ENCODE measurements at regions not wholly inside any gene's neighbourhood (a gene's known extent, or its start where the extent isn't known, plus 50 kb on each side); places are given as distances from the start of the nearest gene placed in this dataset.

- no peak for ATAC-seq
Measured at GRCh38 chr7:31398815-31399214, 58.3 kb upstream of the NEUROD6 start.

- no peak for ATAC-seq
Measured at GRCh38 chr7:31407178-31407676, 66.7 kb upstream of the NEUROD6 start.

GRCh38 chr7:31408140-31408729 is 67.7 kb upstream of the NEUROD6 start:
- ATAC-seq = peak; percentile 99

DNA sequence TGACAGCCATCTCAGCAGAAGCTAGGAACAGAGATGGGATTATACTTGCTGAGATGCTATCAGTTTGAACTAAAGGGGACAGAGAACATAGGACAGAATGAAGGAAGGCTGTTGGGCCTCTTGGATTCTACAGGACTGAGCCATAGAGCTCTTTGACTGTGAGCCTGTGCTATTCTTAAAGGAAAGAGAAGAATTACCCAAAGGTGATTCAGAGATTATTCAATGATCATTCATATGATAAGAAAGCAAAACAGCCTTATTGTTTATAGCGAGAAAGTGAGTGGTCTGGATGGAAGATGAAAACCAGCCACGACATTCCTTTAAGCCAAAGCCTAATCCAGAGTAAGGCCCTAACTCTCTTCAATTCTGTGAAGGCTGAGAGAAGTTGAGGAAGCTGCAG is 69.7 kb upstream of the NEUROD6 start:
- no peak for ATAC-seq

GRCh38 chr7:31411416-31411815 is 70.9 kb upstream of the NEUROD6 start:
- no peak for ATAC-seq

DNA sequence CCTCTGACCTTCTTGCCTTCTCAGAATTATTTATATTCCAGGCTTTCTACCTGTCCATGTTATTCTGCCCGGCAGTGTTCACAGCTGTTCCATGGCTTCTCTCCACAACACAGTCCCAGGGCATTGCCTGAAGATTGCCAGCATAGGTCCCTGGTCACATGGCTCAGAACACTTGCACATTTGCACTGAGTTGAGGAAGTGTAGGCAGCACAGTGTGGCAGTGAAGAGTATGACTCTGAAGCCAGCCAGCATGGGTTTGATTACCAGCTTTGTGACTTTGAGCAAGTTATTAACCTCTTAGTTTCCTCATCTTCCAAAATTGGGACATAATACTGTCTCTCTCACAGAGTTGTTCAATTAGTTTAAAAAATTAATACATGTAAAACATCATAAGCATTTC is 73.2 kb upstream of the NEUROD6 start:
- no peak for ATAC-seq

DNA sequence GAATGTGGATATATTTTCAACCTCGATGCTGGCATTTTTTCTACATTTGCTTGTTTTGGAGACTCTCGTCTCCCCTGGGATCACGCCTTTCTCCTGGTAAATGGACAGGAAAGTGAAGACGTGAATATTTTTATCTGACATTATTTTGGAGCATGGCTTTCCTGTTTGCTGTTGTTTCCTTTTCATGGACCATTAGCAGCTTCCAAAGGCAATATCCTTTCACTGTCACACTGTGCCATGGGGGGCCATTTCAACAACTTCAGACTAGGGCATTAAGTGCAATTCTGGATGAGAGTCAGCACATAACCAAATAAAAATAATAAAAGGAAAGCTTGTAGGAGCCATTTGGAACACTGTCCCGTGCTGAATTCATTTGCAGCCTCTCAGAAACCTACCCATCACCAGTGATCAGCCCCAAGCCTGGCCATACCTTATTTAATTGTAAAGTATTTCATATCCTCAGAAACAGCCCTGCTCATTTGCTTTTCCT is 75.9 kb upstream of the NEUROD6 start:
- ATAC-seq = no peak

DNA sequence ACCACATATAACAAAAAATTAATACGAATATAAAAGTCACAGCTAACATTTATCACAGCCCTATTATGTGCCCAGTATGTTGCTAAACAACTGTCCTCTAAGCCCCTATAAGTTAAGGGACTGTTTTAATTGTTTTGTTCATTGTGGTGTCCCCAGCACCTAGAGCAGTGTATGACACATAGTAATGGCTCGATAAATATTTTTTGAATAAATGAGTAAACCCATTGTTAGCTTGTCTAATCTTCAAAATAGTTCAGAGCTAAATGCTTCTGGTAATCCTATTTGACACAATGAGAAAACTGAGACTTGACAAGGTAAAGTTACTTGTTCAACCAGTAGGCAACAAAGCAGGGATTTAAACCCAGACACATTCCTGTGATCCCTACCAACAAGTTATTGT is 78.4 kb upstream of the NEUROD6 start:
- ATAC-seq = peak; percentile 78

DNA sequence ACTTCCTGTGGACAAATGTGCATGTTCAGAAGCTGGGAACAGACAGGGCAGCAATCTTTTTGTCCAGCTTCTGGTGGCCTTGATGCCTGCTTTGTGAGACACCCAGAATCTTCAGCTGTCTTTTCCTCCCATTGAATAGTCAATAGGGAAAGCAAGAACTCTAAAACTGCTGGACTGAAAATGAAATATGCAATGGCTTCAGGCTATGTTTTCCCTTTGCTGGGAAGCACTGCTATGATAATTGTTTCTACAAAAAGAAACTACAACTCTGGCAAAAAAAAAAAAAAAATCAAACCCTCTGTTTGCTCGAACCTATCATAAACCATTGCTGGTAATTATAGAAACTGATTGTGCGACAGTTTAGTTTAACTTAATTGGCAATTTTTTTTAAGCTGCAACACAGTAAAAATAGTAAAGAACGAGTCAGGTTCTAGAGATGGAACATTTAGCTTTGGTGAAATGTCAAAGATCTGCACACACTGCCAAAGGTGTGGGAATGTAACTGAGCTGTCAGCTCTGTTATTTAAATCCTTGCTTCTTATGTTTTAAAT is 79.1 kb upstream of the NEUROD6 start:
- ATAC-seq = no peak

DNA sequence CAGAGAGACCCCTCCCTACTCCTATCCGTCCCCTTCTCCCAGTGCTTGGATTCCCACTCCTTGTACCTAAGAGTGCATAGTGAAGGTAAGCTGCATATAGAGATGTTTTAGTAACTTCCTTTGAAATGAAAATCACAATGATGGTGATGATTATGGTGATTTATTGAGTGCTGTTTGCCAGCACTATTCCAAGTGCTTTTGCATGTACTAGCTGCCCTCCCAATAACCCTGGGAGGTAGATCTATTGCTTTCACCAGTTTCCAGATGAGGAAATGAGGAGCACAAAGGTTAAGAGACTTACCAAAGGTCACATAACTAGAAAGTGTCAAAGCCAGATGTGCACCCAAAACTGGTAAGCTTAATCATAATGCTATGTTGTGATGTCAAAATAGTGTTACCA is 80.4 kb upstream of the NEUROD6 start:
- no peak for ATAC-seq

DNA sequence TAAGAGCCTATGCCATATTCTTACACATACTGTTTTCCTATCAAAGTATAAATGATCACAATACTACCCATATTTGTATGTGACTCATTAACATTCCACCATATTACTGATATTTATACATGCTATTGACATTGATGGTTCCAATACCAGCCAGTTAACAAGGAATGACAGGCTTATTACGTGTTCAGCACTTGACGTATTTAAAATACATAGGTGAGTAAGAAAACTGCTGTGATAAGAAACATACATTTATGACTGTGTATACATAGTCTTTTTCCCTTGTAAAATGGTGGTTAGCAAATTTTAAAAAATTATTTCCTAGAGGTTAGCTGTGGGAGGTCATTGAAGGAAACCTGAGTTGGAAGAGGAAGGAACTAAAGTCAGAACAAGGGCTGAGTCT is 81.1 kb upstream of the NEUROD6 start:
- no peak for ATAC-seq

DNA sequence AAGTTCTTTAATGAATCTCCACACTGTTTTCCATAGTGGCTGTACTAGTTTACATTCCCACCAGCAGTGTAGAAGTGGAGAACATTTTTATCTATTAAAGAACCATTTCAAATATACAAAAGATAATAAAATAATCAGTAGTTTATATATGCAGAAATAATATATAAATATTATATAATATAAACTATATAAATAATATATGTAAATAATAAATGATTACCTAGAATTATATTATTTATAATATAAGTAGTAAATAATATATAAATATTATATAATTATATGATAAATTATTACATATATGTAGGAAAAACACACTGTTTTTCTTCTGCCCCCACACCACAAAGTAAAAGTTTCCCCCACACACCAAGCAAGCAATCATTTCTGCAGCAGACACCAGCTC is 83.5 kb upstream of the NEUROD6 start:
- ATAC-seq = no peak

DNA sequence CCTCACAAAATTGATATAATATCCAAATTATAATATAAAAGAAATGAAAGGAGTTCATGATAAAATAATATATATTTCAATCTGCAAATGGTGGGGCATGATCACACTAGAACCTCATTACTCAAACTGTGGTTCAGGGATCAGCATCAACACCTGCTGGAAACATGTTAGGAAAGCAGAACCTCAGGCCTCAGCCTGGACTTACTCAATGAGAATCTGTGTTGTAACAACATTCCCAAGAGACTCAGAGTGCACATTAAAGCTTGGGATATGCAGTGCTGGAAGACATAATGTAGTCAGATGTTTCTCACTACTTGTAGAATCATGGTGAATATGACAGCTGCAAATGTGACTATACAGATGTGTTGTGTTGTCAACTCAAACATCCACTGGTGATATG is 81.7 kb upstream of the ITPRID1 start:
- ATAC-seq = no peak

DNA sequence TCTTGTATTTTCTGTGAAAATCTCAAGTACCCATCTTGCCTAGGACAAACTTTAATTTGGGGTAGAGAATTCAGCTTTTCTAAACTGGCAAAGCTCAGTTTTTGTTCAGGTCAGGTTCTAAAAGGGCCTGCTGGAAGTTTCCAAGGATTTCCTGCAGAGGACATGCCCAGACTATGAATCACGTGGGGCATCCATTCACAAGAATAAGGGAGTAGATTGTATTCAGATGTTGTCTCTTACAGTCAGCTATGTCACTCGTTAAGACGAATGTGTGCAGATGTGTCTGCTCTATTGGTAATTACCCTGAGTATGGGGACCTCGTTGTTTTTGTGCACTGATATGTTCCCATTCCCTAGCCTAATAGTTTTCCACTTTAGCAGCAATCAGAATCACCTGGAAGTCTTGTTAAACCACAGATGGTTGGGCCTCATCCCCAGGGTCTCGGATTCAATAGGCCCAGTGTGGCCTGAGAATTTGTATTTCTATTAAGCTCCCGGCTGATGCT is 81.0 kb upstream of the ITPRID1 start:
- ATAC-seq = no peak

- ATAC-seq = no peak
Measured at GRCh38 chr7:31437250-31437865, 76.5 kb upstream of the ITPRID1 start.

DNA sequence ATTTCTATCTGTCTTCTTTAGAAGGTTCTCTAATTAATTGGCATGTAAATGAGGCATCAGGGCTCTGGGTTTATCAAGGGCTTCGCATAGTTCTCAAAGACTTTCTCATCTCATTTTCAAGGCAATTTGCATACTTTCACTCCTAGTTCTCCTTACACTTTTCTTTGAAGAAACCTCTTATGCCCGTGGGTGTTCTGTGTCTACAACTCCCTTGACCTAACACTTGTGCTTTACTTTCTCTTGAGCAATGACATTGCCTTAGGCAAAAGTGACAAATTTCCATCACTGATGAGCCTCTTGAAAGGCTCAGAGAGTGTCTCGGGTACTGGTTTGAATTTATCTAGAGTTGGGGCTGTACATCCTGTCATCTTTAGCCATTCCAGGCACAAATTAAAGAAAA is 74.7 kb upstream of the ITPRID1 start:
- ATAC-seq = no peak

DNA sequence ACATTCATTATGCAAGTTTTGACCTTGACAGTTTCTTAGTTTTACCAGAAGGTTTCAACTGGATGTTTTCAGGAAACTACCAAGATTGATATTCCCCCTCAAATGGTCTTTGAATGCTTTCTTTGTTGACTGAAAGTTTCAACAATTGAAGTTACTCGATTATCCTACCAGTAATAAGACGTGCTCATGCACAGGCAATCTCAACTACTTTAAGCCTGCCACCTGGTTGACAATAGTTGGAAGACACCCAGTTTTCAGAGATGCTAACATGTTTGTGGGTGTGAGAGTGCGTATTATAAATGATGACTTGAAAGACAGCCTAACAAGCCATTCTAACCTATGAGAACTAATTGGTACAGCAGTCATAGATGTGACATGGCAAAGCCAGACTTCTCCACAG is 73.4 kb upstream of the ITPRID1 start:
- ATAC-seq = no peak

DNA sequence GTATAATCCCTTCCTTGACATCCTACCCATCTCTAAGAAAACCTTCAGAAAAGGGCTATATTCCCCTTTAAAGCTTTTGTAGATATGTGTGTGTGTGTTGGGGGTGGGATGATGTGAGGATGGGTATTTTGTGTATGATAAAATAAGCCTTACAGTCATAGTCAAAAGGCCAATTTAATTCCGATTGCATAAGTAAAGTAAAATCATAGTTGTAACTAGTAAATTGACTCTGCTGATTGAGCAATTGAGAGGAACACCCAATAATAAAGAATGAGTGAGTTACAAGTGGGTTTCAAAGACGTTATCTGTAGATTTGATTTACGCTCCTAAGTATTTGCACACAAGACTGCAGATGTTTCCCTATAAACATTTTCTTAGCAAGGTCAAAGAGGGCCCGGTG is 71.3 kb upstream of the ITPRID1 start:
- ATAC-seq = no peak

DNA sequence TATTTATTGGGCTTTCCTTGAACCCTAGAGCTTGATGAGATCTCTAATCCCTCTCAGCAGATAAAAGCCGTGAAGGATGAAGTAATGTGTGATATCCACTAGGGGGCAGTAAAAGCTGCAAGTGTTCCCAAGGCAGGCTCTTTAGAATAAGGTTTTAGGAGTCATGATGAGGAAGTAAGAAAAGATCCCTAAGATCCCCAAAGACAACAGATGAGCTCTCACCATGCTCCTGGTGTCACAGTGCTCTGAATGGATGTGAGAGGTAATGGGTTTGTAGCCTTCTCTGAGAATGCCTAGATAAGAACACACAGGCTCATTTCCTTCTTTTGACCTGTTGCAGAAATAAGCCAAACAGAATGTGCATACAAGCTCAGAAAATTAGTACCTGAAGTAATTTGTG is 70.4 kb upstream of the ITPRID1 start:
- ATAC-seq = peak; percentile 76

- ATAC-seq = no peak
Measured at GRCh38 chr7:31444196-31444595, 69.7 kb upstream of the ITPRID1 start.

DNA sequence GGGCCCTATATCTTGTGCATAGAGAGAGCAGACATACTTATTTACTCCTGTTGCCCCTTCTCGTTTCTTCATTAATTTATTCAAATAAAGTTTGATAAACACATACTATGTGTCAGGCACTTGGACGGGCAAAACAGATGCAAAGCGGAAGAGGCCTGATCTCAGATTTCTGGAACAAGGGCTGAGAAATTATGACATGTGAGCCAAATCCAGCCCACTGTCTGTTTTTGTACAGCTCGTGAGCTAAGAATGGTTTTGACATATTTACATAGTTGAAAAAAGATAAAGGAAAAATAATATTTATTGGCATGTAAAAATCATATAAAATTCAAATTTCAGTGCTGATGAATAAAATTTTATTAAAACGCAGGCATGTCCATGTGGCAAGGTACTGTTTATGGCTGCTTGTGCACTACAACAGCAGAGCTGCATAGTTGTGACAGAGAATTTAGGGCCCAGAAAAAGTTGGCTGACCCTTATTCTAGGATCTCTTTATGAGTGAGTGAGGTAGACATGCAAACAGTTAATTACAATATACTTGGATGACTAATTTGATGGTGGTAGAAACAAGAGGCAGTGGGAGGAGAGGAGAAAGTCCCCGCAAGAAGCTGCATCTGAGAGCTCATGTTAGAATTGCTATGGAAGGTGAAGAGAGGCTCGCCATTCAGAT is 68.1 kb upstream of the ITPRID1 start:
- no peak for ATAC-seq

DNA sequence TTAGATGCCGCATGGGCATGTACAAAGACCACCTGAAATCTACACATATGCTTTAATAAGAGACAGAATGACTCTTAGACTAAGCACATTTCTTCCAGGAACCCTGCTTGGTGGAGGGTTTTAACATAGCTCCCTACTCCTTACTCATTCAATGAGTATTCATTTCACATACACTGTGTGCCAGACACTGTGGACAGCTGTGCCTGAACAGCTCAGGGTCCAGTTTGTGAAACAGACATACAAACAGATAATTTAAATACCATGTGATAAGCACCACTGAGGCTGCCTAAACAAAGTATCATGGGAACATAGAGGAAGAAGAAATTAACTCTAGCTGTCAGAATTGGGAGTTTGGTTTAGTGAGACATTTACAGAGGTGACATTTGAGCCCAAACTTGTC is 65.2 kb upstream of the ITPRID1 start:
- no peak for ATAC-seq

GRCh38 chr7:31455844-31456243 is 58.0 kb upstream of the ITPRID1 start:
- ATAC-seq = no peak

Data from esophagus mucosa (tissue), 1 donor.